GM18951 (cell line): ENCODE measurements at regions not wholly inside any gene's neighbourhood (a gene's known extent, or its start where the extent isn't known, plus 50 kb on each side); places are given as distances from the start of the nearest gene placed in this dataset.

ENCODE experiments used
- POLR2A ChIP-seq: IDR thresholded peaks from 4 replicates; pipeline ENCODE4 v1.6.1; 2011; ENCODE audit warnings: mild to moderate bottlenecking; ENCODE audit not compliant: insufficient read length, insufficient read depth; ENCODE audit errors: extremely low read depth
- in situ Hi-C: fragments of 300-500 bp; cut with MboI; formaldehyde crosslinking; loops from one replicate; pipeline ENCODE4 v1.12.0; 2022; ENCODE audit warnings: low sequenced_read_pairs, mixed read lengths, inconsistent platforms; ENCODE audit not compliant: unreplicated experiment

- no peak for TF ChIP-seq POLR2A
- in situ Hi-C loops: no loop called here
These were observed 299.8 kb upstream of the NEBL start for GRCh38 chr10:21196822-21197395.

- in situ Hi-C loops: no loop called here
- no peak for TF ChIP-seq POLR2A
These were observed 298.1 kb upstream of the NEBL start for GRCh38 chr10:21195252-21195651.

- no peak for TF ChIP-seq POLR2A
- in situ Hi-C loops: no loop called here
These were observed 297.4 kb upstream of the NEBL start for GRCh38 chr10:21194510-21194993.

- in situ Hi-C loops: no loop called here
- no peak for TF ChIP-seq POLR2A
These were observed 296.1 kb upstream of the NEBL start for GRCh38 chr10:21193196-21193595.

GRCh38 chr10:21191512-21191911 lies 294.4 kb upstream of the NEBL start:
- in situ Hi-C loops: no loop called here
- no peak for TF ChIP-seq POLR2A

GRCh38 chr10:21184984-21185383 lies 287.9 kb upstream of the NEBL start:
- TF ChIP-seq POLR2A: no peak
- in situ Hi-C loops: no loop called here

- no peak for TF ChIP-seq POLR2A
These were observed 287.1 kb upstream of the NEBL start for GRCh38 chr10:21184216-21184615.

GRCh38 chr10:21183025-21183424 lies 285.9 kb upstream of the NEBL start:
- in situ Hi-C loops: no loop called here
- TF ChIP-seq POLR2A: no peak

More at GRCh38 chr10:21184216-21184615, 287.1 kb upstream of the NEBL start:
- in situ Hi-C loops: no loop called here

GRCh38 chr10:21181451-21181850 lies 284.3 kb upstream of the NEBL start:
- in situ Hi-C loops: no loop called here
- TF ChIP-seq POLR2A: no peak

- in situ Hi-C loops: no loop called here
- no peak for TF ChIP-seq POLR2A
These were observed 283.5 kb upstream of the NEBL start for GRCh38 chr10:21180604-21181003.

- TF ChIP-seq POLR2A: no peak
- in situ Hi-C loops: no loop called here
These were observed 279.9 kb upstream of the NEBL start for GRCh38 chr10:21176934-21177480.

- in situ Hi-C loops: no loop called here
- no peak for TF ChIP-seq POLR2A
These were observed 278.7 kb upstream of the NEBL start for GRCh38 chr10:21175797-21176196.

GRCh38 chr10:21174715-21175495 lies 277.8 kb upstream of the NEBL start:
- no peak for TF ChIP-seq POLR2A
- in situ Hi-C loops: no loop called here
